Type B pancreatic cell (in vitro differentiated cells): ENCODE measurements at regions not wholly inside any gene's neighbourhood (a gene's known extent, or its start where the extent isn't known, plus 50 kb on each side); places are given as distances from the start of the nearest gene placed in this dataset.

ENCODE experiments used
- DNase-seq: peaks from one replicate; pipeline ENCODE4 v3.0.0; 2021; ENCODE audit warnings: mixed read lengths; ENCODE audit not compliant: unreplicated experiment; ENCODE audit errors: extremely low spot score
- H3K27ac Mint-ChIP-seq: 2 replicates; pipeline ENCODE4 v1.8.0; 2021; ENCODE audit warnings: mild to moderate bottlenecking, mixed read lengths
- H3K27me3 Mint-ChIP-seq: 2 replicates; pipeline ENCODE4 v1.8.0; 2021; ENCODE audit warnings: mixed read lengths
- H3K36me3 Mint-ChIP-seq: 2 replicates; pipeline ENCODE4 v1.8.0; 2021; ENCODE audit warnings: mixed read lengths
- H3K4me1 Mint-ChIP-seq: one replicate; pipeline ENCODE4 v1.8.0; 2021; ENCODE audit warnings: mixed read lengths; ENCODE audit not compliant: unreplicated experiment
- H3K4me3 Mint-ChIP-seq: 2 replicates; pipeline ENCODE4 v1.8.0; 2021; ENCODE audit warnings: mild to moderate bottlenecking, mixed read lengths
- H3K9me3 Mint-ChIP-seq: 2 replicates; pipeline ENCODE4 v1.8.0; 2021; ENCODE audit warnings: mixed read lengths
- CTCF ChIP-seq: fragments of 200-600 bp; sonication (generic); conservative IDR thresholded peaks from 2 replicates; pipeline ENCODE4 v1.5.0; 2021; ENCODE audit warnings: antibody characterized with exemption, mild to moderate bottlenecking

- no peak overlapping the region for H3K27ac Mint-ChIP-seq
- H3K27me3 Mint-ChIP-seq = peaks cover 3% of the 10 kb centered on the region
- no peak for TF ChIP-seq CTCF
These were observed 235.2 kb upstream of the SLC24A2 start for GRCh38 chr9:20023961-20024571.

GRCh38 chr9:20023210-20023905 is 234.5 kb upstream of the SLC24A2 start:
- Mint-ChIP-seq H3K4me1 (peaks cover 25% of the 10 kb centered on the region), H3K27ac (no peak overlapping the region), H3K36me3 (no peaks in the 10 kb centered on the region), H3K4me3 (no peak overlapping the region), H3K27me3 (peaks cover 3% of the 10 kb centered on the region), H3K9me3 (no peaks in the 10 kb centered on the region)
- no peak for DNase-seq
- TF ChIP-seq CTCF = no peak

More at GRCh38 chr9:20023961-20024571, 235.2 kb upstream of the SLC24A2 start:
- Mint-ChIP-seq H3K9me3 (no peaks in the 10 kb centered on the region), H3K4me1 (peaks cover 32% of the 10 kb centered on the region), H3K36me3 (no peaks in the 10 kb centered on the region), H3K4me3 (no peak overlapping the region)
- no peak for DNase-seq

DNA sequence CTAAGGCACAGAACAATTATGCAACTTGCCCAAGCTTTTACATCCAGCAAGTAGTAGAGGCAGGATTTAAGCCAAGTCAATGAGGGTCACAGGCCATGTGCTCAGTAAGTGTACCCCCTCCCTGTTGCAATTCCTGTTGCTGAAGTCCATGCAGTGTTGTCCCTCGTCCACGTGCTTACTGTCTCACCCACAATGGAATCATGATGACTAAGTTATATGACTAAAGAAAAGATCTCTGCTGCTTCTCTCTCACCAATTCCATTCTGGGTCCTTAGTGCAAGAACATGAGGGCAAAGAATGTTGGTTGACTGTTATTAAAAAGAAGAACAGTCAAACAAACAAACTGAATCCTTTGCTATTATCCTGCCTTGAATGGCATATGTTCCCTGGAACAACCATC is 233.6 kb upstream of the SLC24A2 start:
- H3K4me1 Mint-ChIP-seq = peaks cover 24% of the 10 kb centered on the region
- no peak overlapping the region for H3K4me3 Mint-ChIP-seq
- H3K36me3 Mint-ChIP-seq = no peaks in the 10 kb centered on the region
- no peaks in the 10 kb centered on the region for H3K9me3 Mint-ChIP-seq
- TF ChIP-seq CTCF = no peak
- H3K27ac Mint-ChIP-seq = no peak overlapping the region
- H3K27me3 Mint-ChIP-seq = peaks cover 1% of the 10 kb centered on the region
- no peak for DNase-seq

DNA sequence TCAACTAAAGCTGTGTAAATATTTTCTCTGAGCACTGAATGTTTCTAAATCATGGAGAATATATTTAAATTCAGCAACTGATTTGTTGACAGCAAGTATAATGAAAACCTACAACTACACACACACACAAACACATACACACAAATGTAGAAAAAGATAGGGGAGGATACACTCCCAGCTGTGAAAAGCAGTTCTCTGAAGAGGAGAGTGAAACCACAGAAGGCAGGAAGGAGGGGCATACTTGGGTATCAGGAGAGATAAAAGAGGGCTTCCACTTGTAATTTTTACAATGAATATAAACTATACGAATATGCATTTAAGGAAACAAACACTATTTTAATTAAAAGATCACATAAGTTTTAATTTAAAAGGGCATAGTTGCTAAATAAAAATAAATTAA is 227.8 kb upstream of the SLC24A2 start:
- TF ChIP-seq CTCF = no peak

GRCh38 chr9:20015427-20015931 is 226.6 kb upstream of the SLC24A2 start:
- no peaks in the 10 kb centered on the region for H3K27me3 Mint-ChIP-seq
- DNase-seq = no peak

More for the DNA sequence above, 227.8 kb upstream of the SLC24A2 start:
- no peak for DNase-seq
- Mint-ChIP-seq H3K9me3 (no peaks in the 10 kb centered on the region), H3K27me3 (no peaks in the 10 kb centered on the region), H3K27ac (no peak overlapping the region), H3K4me3 (no peak overlapping the region), H3K4me1 (no peaks in the 10 kb centered on the region), H3K36me3 (no peaks in the 10 kb centered on the region)

More at GRCh38 chr9:20015427-20015931, 226.6 kb upstream of the SLC24A2 start:
- Mint-ChIP-seq H3K4me1 (no peaks in the 10 kb centered on the region), H3K27ac (no peak overlapping the region), H3K9me3 (peaks cover 6% of the 10 kb centered on the region), H3K36me3 (no peaks in the 10 kb centered on the region), H3K4me3 (no peak overlapping the region)
- no peak for TF ChIP-seq CTCF
